ENCODE measurements at regions not wholly inside any gene's neighbourhood (a gene's known extent, or its start where the extent isn't known, plus 50 kb on each side); places are given as distances from the start of the nearest gene placed in this dataset.
"Not testable (repeated sequence)": the region's sequence is repeated elsewhere in the genome, so short reads cannot be mapped to it uniquely, and the experiment has no call there.

- no peak for DNase-seq
Observed at GRCh38 chr4:84276752-84277151, 222.3 kb downstream of the NKX6-1 start.

- no peak for DNase-seq
Observed at GRCh38 chr4:84269536-84270044, 229.5 kb downstream of the NKX6-1 start.

- DNase-seq: no peak
Observed at GRCh38 chr4:84264652-84265051, 234.4 kb downstream of the NKX6-1 start.

GRCh38 chr4:84263415-84263814 lies 235.7 kb downstream of the NKX6-1 start:
- no peak for DNase-seq

- no peak for DNase-seq
Observed at GRCh38 chr4:84260495-84260894, 238.6 kb downstream of the NKX6-1 start.

GRCh38 chr4:84258905-84259830 lies 239.9 kb downstream of the NKX6-1 start:
- DNase-seq: no peak

- DNase-seq: no peak
Observed at GRCh38 chr4:84254537-84254936, 244.6 kb downstream of the NKX6-1 start.

GRCh38 chr4:84249521-84249920 lies 249.6 kb downstream of the NKX6-1 start:
- DNase-seq: no peak

- not testable (repeated sequence) for DNase-seq
Observed at GRCh38 chr4:84245042-84245441, 254.1 kb downstream of the NKX6-1 start.

- not testable (repeated sequence) for DNase-seq
Observed at GRCh38 chr4:84244346-84244801, 254.7 kb downstream of the NKX6-1 start.

GRCh38 chr4:84243685-84244084 lies 255.4 kb downstream of the NKX6-1 start:
- no peak for DNase-seq

GRCh38 chr4:84239278-84239845 lies 259.7 kb downstream of the NKX6-1 start:
- no peak for DNase-seq

GRCh38 chr4:84238247-84239090 lies 260.6 kb downstream of the NKX6-1 start:
- DNase-seq: no peak

- DNase-seq: no peak
Observed at GRCh38 chr4:84237008-84237407, 262.1 kb downstream of the NKX6-1 start.

GRCh38 chr4:84235126-84235944 lies 263.8 kb downstream of the NKX6-1 start:
- DNase-seq: no peak

- DNase-seq: no peak
Observed at GRCh38 chr4:84232309-84233095, 266.6 kb downstream of the NKX6-1 start.

- DNase-seq: no peak
Observed at GRCh38 chr4:84231539-84232055, 267.5 kb downstream of the NKX6-1 start.

GRCh38 chr4:84224522-84224921 lies 274.6 kb downstream of the NKX6-1 start:
- no peak for DNase-seq

GRCh38 chr4:84221704-84222103 lies 277.4 kb downstream of the NKX6-1 start:
- DNase-seq: no peak

GRCh38 chr4:84220990-84221389 lies 278.1 kb downstream of the NKX6-1 start:
- no peak for DNase-seq

- DNase-seq: no peak
Observed at GRCh38 chr4:84219656-84220055, 279.4 kb downstream of the NKX6-1 start.

Data from femur (tissue), 1 donor.